ENCODE measurements at regions not wholly inside any gene's neighbourhood (a gene's known extent, or its start where the extent isn't known, plus 50 kb on each side); places are given as distances from the start of the nearest gene placed in this dataset.

DNA sequence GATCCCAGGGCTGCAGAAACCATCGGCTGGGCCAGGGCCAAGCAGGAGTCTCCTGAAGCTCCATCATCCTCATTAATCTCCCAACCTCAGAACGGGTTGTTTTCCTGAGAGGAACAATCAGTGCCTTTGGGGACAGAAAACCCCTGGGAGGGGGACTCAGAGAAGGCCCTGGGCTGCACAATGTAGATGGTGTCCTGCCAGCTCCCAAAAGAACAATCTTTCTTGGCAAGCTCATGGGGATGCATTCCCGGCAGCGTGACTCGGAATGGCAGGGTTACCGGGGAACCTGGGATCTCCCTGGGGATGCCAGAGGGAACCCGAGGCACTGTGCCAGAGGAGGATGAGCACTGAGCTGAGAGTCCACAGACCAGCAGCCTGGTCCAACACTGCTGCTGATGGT, 72.1 kb upstream of the ATP2B2 start:
- no peak for DNase-seq (ENCODE audit: low read depth)
- H3K36me3 ChIP-seq (ENCODE audit: control insufficient read depth, insufficient read depth, low read length), result no peaks in the 10 kb centered on the region
- TF ChIP-seq, protein P1, sequence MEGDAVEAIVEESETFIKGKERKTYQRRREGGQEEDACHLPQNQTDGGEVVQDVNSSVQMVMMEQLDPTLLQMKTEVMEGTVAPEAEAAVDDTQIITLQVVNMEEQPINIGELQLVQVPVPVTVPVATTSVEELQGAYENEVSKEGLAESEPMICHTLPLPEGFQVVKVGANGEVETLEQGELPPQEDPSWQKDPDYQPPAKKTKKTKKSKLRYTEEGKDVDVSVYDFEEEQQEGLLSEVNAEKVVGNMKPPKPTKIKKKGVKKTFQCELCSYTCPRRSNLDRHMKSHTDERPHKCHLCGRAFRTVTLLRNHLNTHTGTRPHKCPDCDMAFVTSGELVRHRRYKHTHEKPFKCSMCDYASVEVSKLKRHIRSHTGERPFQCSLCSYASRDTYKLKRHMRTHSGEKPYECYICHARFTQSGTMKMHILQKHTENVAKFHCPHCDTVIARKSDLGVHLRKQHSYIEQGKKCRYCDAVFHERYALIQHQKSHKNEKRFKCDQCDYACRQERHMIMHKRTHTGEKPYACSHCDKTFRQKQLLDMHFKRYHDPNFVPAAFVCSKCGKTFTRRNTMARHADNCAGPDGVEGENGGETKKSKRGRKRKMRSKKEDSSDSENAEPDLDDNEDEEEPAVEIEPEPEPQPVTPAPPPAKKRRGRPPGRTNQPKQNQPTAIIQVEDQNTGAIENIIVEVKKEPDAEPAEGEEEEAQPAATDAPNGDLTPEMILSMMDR (IDR thresholded peaks at IDR 0.05; ENCODE audit: insufficient read depth, low read length, poor library complexity, severe bottlenecking), result no peak
- no peak overlapping the region for H3K4me3 ChIP-seq (ENCODE audit: low read depth, low read length)
- peaks cover under 1% of the 10 kb centered on the region for H3K27me3 ChIP-seq (ENCODE audit: control insufficient read depth, insufficient read depth, low read length)

DNA sequence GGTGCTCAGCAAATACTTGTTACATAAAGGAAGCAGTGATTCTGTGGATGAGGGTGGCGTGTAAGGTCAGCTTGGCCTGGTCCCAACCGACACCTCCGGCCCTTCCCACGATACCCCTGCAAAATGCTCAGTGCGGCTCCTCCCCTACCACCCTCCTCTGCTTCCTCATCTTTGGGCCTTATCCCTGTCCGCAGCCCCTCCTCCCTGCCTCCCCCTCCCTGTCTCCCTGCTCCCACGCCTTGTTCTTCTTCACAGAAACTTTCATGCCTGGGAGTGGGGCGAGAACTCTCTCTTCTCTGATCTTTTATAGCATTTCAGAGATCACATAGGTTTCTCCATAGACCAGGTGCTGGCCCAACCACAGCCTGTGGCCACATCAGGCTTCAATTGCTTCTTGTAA, 75.0 kb upstream of the ATP2B2 start:
- DNase-seq (ENCODE audit: low read depth), result no peak
- peaks cover 6% of the 10 kb centered on the region for H3K27me3 ChIP-seq (ENCODE audit: control insufficient read depth, insufficient read depth, low read length)
- no peak overlapping the region for H3K4me3 ChIP-seq (ENCODE audit: low read depth, low read length)
- no peaks in the 10 kb centered on the region for H3K36me3 ChIP-seq (ENCODE audit: control insufficient read depth, insufficient read depth, low read length)
- TF ChIP-seq, protein P1 (IDR thresholded peaks at IDR 0.05; ENCODE audit: insufficient read depth, low read length, poor library complexity, severe bottlenecking), result no peak

DNA sequence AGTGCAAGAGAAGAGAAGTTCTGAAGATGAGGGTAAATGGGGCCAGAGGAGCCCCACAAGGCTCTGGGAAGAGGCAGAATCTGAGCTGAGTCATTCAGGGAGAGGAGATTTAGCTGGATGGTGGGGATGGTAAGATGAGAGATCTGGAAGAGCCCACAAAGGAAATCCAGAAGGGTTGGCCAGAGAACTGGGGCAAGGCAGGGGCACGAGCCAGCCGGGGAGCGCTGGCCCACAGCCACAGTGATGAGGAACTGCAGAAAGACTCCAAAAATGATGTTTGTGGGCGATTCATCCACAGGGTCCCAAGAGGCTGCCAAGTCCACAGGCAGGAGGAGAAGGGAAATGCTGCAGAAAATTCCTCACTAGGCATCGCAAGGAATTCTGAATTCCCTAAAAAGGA, 75.9 kb upstream of the ATP2B2 start:
- Histone ChIP-seq H3K27me3 (ENCODE audit: control insufficient read depth, insufficient read depth, low read length) (peaks cover 6% of the 10 kb centered on the region), H3K36me3 (ENCODE audit: control insufficient read depth, insufficient read depth, low read length) (no peaks in the 10 kb centered on the region), H3K4me3 (ENCODE audit: low read depth, low read length) (no peak overlapping the region)
- DNase-seq (ENCODE audit: low read depth), result no peak
- TF ChIP-seq, protein P1 (IDR thresholded peaks at IDR 0.05; ENCODE audit: insufficient read depth, low read length, poor library complexity, severe bottlenecking), result no peak

DNA sequence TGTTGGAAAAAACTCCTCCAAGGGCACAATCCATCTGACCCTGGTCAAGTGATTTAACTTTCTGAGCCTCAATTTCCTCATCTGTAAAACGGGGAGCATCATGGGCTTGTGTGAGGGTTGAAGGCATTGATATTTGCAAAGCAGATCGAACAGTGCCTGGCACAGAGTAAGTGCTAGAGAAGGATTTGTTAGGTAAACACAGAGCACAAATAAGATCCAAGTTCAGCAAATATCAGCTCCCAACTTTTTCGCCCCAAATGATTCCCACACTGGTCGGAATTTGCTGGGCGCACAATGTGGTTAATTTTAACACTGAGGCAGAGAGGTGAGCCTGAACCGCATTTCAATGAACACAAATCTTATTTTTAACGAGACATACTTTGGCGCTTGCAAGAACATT, 76.3 kb upstream of the ATP2B2 start:
- peaks cover 6% of the 10 kb centered on the region for H3K27me3 ChIP-seq (ENCODE audit: control insufficient read depth, insufficient read depth, low read length)
- no peaks in the 10 kb centered on the region for H3K36me3 ChIP-seq (ENCODE audit: control insufficient read depth, insufficient read depth, low read length)
- TF ChIP-seq, protein P1 (IDR thresholded peaks at IDR 0.05; ENCODE audit: insufficient read depth, low read length, poor library complexity, severe bottlenecking), result no peak
- no peak overlapping the region for H3K4me3 ChIP-seq (ENCODE audit: low read depth, low read length)
- DNase-seq (ENCODE audit: low read depth), result no peak

DNA sequence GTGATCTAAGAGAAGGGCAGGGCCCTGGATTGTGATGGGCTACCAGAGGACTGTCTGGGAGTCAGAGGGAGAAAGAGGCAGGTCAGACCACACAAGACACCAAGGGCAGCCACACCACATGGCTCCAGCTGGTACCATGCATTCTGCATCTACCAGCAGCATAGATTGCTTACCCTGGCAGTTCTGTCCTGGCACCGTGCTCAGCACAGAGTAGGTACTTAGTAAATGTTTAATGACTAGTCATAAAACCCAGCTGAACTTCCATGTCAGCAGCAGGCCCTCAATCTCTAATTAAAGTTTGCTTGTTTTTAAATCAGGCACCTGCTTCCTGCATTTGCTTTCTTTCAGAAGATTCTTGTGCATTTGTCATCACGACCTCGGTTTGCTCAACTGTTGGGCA, 77.3 kb upstream of the ATP2B2 start:
- no peaks in the 10 kb centered on the region for H3K36me3 ChIP-seq (ENCODE audit: control insufficient read depth, insufficient read depth, low read length)
- H3K27me3 ChIP-seq (ENCODE audit: control insufficient read depth, insufficient read depth, low read length), result peaks cover 6% of the 10 kb centered on the region
- no peak overlapping the region for H3K4me3 ChIP-seq (ENCODE audit: low read depth, low read length)
- TF ChIP-seq, protein P1 (IDR thresholded peaks at IDR 0.05; ENCODE audit: insufficient read depth, low read length, poor library complexity, severe bottlenecking), result no peak
- no peak for DNase-seq (ENCODE audit: low read depth)
